PC-9 (cell line): ENCODE measurements at regions not wholly inside any gene's neighbourhood (a gene's known extent, or its start where the extent isn't known, plus 50 kb on each side); places are given as distances from the start of the nearest gene placed in this dataset.

Experiments
- BruUV-seq: library from RNA; stranded (reverse); fragments of 400-500 nt; replicated peaks from 2 replicates; lab custom pipeline; 2021; lab: Mats Ljungman, UMichigan
- CTCF ChIA-PET: fragments of 300-600 bp; sonication (Branson Sonifier 250); formaldehyde crosslinking; loops from one replicate; lab custom pipeline; 2022; ENCODE audit warnings: antibody characterized with exemption; lab: Charles Lee
- POLR2A ChIA-PET: fragments of 300-600 bp; sonication (Branson Sonifier 250); formaldehyde crosslinking; loops from one replicate; lab custom pipeline; 2022; ENCODE audit warnings: antibody characterized with exemption; ENCODE audit not compliant: unreplicated experiment; lab: Charles Lee
- DNase-seq, 2 experiments: peaks; one replicate each; pipeline versions ENCODE4 v3.0.0 to v3.0.0-alpha.2; 2015 to 2022; ENCODE audit warnings: mixed read lengths in 1 of 2
- H2AFZ ChIP-seq: fragments of 200-600 bp; sonication (generic); 2 replicates; pipeline ENCODE4 v1.8.1; 2017; ENCODE audit warnings: antibody characterized with exemption
- H3F3A ChIP-seq: fragments of 200-600 bp; sonication (generic); 2 replicates; pipeline ENCODE4 v1.8.1; 2017; ENCODE audit warnings: antibody characterized with exemption, mild to moderate bottlenecking, low read depth; ENCODE audit not compliant: insufficient read depth
- H3K27ac ChIP-seq: fragments of 200-600 bp; sonication (generic); 2 replicates; pipeline ENCODE4 v1.6.1; 2016; ENCODE audit warnings: mixed run types
- H3K27me3 ChIP-seq: fragments of 200-600 bp; sonication (generic); 2 replicates; pipeline ENCODE4 v1.6.1; 2016; ENCODE audit warnings: low read depth, mixed run types; ENCODE audit not compliant: insufficient read depth
- H3K36me3 ChIP-seq: fragments of 200-600 bp; sonication (generic); 2 replicates; pipeline ENCODE4 v1.6.1; 2016; ENCODE audit warnings: low read depth, mixed run types
- H3K4me1 ChIP-seq: fragments of 200-600 bp; sonication (generic); replicated peaks from 2 replicates; pipeline ENCODE4 v1.6.1; 2016; ENCODE audit warnings: mixed run types; ENCODE audit not compliant: insufficient read depth
- H3K4me2 ChIP-seq: fragments of 200-600 bp; sonication (generic); 2 replicates; pipeline ENCODE4 v1.6.1; 2017; ENCODE audit warnings: mixed run types
- H3K4me3 ChIP-seq: fragments of 200-600 bp; sonication (generic); 2 replicates; pipeline ENCODE4 v1.6.1; 2016; ENCODE audit warnings: mixed run types
- H3K79me2 ChIP-seq: fragments of 200-600 bp; sonication (generic); 2 replicates; pipeline ENCODE4 v1.6.1; 2017; ENCODE audit warnings: low read depth, mixed run types
- H3K9me2 ChIP-seq: fragments of 200-600 bp; sonication (generic); 2 replicates; pipeline ENCODE4 v1.8.1; 2017; ENCODE audit warnings: mild to moderate bottlenecking; ENCODE audit not compliant: insufficient read depth
- H3K9me3 ChIP-seq: fragments of 200-600 bp; sonication (generic); 2 replicates; pipeline ENCODE4 v1.8.1; 2016; ENCODE audit warnings: low read depth; ENCODE audit not compliant: insufficient read depth
- H4K20me1 ChIP-seq: fragments of 200-600 bp; sonication (generic); 2 replicates; pipeline ENCODE4 v1.8.1; 2017; ENCODE audit not compliant: insufficient read depth
- EZH2 ChIP-seq: fragments of 200-600 bp; sonication (generic); IDR thresholded peaks from 2 replicates; pipeline ENCODE4 v1.8.0; 2017; ENCODE audit warnings: antibody characterized with exemption, low read depth
- intact Hi-C: fragments of 100-400 bp; cut with micrococcal nuclease; formaldehyde crosslinking; loops from one replicate; pipeline ENCODE4 v1.10.0; 2022; ENCODE audit not compliant: unreplicated experiment
- TF ChIP-seq, protein P1 (sequence below): fragments of 200-600 bp; sonication (generic); conservative IDR thresholded peaks from 2 replicates; pipeline ENCODE4 v1.6.1; 2017; ENCODE audit warnings: mixed run types, antibody characterized with exemption, mild to moderate bottlenecking, moderate library complexity

- Histone ChIP-seq H3K36me3 (no peaks in the 10 kb centered on the region), H3K79me2 (no peaks in the 10 kb centered on the region), H3K9me3 (no peaks in the 10 kb centered on the region), H3K27ac (no peak overlapping the region), H3K4me3 (no peak overlapping the region), H3K4me2 (no peak overlapping the region), H3K4me1 (peaks cover 7% of the 10 kb centered on the region), H3K9me2 (peaks cover 3% of the 10 kb centered on the region; the same call in 1 of the 2 replicates), H2AFZ (no peak overlapping the region), H3F3A (no peaks in the 10 kb centered on the region), H4K20me1 (no peaks in the 10 kb centered on the region), H3K27me3 (no peaks in the 10 kb centered on the region)
- ChIA-PET POLR2A (no interaction called here), CTCF (no interaction called here)
- no peak for TF ChIP-seq EZH2
- TF ChIP-seq, protein P1, sequence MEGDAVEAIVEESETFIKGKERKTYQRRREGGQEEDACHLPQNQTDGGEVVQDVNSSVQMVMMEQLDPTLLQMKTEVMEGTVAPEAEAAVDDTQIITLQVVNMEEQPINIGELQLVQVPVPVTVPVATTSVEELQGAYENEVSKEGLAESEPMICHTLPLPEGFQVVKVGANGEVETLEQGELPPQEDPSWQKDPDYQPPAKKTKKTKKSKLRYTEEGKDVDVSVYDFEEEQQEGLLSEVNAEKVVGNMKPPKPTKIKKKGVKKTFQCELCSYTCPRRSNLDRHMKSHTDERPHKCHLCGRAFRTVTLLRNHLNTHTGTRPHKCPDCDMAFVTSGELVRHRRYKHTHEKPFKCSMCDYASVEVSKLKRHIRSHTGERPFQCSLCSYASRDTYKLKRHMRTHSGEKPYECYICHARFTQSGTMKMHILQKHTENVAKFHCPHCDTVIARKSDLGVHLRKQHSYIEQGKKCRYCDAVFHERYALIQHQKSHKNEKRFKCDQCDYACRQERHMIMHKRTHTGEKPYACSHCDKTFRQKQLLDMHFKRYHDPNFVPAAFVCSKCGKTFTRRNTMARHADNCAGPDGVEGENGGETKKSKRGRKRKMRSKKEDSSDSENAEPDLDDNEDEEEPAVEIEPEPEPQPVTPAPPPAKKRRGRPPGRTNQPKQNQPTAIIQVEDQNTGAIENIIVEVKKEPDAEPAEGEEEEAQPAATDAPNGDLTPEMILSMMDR, result no peak
- BruUV-seq, result no TSS peak
- DNase-seq, result no peak
- intact Hi-C loops, result no loop called here
Observed at GRCh38 chr2:173680574-173680973, 284.6 kb downstream of the SP3 start.

DNA sequence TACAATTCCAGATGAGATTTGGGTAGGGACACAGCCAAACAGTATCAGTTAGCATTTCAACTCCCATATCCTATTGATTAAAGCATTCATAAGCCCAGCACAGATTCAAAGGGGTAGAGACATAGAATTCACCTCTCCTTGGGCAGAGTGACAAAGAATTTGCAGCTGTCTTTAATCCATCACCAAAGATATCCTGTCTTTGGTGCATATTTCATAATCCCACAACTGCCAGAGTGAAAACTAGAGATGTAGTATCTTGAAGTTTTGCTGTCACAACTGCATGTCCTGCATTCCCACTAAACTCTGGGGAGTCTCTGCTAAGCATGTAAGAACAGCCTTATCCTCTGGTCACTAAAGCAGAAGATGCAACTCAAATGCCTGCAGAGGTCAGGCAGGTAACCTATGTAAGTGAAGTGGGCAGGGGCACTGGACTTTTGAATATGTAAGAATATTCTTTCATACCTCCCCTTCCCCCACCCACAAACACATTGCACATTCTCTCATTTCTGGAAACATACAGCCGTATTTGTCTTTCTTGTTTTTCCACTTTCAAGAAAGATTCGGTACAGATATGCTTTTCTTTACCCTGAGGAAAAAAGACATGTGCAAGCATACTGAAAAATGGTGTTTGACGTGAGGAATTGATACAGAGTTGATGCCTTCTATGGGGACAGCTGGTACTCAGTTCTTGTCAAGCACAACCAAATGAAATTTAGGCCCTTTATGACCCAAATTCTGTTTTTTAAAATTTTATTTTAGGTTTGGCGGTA is 283.1 kb downstream of the SP3 start:
- Histone ChIP-seq H3K27me3 (no peaks in the 10 kb centered on the region), H3K4me3 (no peak overlapping the region), H3F3A (no peaks in the 10 kb centered on the region), H4K20me1 (no peaks in the 10 kb centered on the region), H3K9me2 (peaks cover 3% of the 10 kb centered on the region; the same call in 1 of the 2 replicates), H2AFZ (no peak overlapping the region), H3K27ac (no peak overlapping the region), H3K4me2 (no peak overlapping the region), H3K4me1 (no peaks in the 10 kb centered on the region; the same call in 1 of the 2 replicates), H3K9me3 (no peaks in the 10 kb centered on the region), H3K36me3 (no peaks in the 10 kb centered on the region), H3K79me2 (no peaks in the 10 kb centered on the region)
- no TSS peak for BruUV-seq
- POLR2A ChIA-PET, result no interaction called here
- no peak for DNase-seq
- CTCF ChIA-PET, result no interaction called here
- no peak for TF ChIP-seq EZH2
- TF ChIP-seq, protein P1, result no peak
- intact Hi-C loops, result no loop called here

GRCh38 chr2:173684896-173685459 is 280.2 kb downstream of the SP3 start:
- Histone ChIP-seq H2AFZ (no peak overlapping the region), H3F3A (no peaks in the 10 kb centered on the region), H3K36me3 (no peaks in the 10 kb centered on the region), H4K20me1 (no peaks in the 10 kb centered on the region), H3K9me3 (no peaks in the 10 kb centered on the region), H3K4me2 (no peak overlapping the region), H3K27me3 (no peaks in the 10 kb centered on the region), H3K4me3 (no peak overlapping the region), H3K79me2 (no peaks in the 10 kb centered on the region), H3K4me1 (no peaks in the 10 kb centered on the region; the same call in 1 of the 2 replicates), H3K9me2 (peaks cover 3% of the 10 kb centered on the region; the same call in 1 of the 2 replicates), H3K27ac (no peak overlapping the region)
- POLR2A ChIA-PET, result no interaction called here
- intact Hi-C loops, result no loop called here
- BruUV-seq, result no TSS peak
- CTCF ChIA-PET, result interaction anchor here (0.6 kb wide), 1 partner anchor 103 kb away, joined by 3 read pairs; no protein-coding TSS in a partner anchor
- no peak for DNase-seq
- TF ChIP-seq EZH2, result no peak
- TF ChIP-seq, protein P1, result no peak
